DMS79 (cell line): ENCODE measurements at regions not wholly inside any gene's neighbourhood (a gene's known extent, or its start where the extent isn't known, plus 50 kb on each side); places are given as distances from the start of the nearest gene placed in this dataset.
"Not testable (repeated sequence)": the region's sequence is repeated elsewhere in the genome, so short reads cannot be mapped to it uniquely, and the experiment has no call there.

Experiments
- DNase-seq: peaks from one replicate; lab custom pipeline; 2025; lab: John Stamatoyannopoulos, UW

- no peak for DNase-seq
These were observed 76.3 kb downstream of the DRAM2 start for GRCh38 chr1:111063595-111063994.

GRCh38 chr1:111062624-111063023, 77.3 kb downstream of the DRAM2 start:
- no peak for DNase-seq

DNA sequence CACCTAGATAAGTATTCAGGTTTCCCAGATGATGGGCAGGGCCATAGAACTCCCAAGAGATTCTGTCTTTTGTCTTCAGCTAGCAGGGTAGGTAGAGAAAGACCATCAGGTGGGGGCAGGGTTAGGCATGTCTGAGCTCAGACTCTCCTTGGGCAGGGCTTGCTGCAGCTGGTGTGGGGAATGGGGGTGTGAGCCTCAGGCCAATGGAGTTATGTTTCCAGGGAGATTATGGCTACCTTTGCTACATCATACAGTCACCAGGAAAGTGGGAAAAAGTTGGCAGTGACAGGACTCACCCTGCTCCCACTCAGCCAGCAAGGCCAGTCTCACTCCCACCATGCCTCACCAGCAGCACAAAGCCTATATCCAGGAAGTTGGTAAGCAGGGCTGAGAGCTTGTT, 77.8 kb downstream of the DRAM2 start:
- no peak for DNase-seq

DNA sequence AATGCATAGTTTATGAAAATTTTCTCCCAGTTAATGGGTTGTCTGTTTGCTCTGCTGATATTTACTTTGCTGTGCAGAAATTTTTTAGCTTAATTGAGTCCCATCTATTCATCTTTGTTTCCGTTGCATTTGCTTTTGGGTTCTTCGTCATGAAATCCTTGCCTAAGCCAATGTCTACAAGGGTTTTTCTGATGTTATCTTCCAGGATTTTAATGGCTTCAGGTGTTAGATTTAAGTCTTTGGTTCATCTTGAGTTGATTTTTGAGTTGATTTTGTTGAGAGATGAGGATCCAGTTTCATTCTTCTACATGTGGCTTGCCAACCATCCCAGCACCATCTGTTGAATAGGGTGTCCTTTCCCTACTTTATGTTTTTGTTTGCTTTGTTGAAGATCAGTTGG, 85.2 kb downstream of the DRAM2 start:
- DNase-seq, result no peak

DNA sequence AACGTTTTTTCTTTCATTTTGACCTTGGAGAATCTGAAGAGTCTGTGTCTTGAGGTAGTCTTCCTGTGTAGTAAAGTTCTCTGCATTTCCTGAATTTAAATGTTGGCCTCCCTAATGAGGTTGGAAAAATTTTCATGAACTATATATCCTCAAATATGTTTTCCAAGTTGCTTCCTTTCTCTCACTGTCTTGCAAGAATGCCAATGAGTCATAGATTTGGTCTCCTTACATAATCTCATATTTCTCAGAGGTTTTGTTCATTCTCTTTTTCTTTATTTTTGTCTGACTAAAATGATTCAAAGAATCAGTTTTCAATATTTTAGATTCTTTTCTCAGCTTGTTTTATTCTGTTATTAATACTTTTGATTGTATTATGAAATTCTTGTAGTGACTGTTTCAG, 87.6 kb downstream of the DRAM2 start:
- no peak for DNase-seq

DNA sequence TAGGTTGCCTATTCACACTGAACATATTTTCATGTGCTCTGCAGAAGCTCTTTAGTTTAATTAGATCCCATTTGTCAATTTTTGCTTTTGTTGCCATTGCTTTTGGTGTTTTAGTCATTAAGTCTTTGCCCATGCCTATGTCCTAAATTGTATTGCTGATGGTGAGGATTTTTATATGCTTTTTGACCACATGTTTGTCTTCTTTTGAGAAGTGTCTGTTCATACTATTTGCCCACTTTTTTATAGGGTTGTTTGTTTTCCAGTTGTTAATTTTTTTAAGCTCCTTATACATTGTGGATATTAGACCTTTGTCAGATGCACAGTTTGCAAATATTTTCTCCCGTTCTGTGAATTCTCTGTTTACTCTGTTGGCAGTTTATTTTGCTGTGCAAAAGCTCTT, 84.5 kb upstream of the LRIF1 start:
- DNase-seq, result not testable (repeated sequence)

DNA sequence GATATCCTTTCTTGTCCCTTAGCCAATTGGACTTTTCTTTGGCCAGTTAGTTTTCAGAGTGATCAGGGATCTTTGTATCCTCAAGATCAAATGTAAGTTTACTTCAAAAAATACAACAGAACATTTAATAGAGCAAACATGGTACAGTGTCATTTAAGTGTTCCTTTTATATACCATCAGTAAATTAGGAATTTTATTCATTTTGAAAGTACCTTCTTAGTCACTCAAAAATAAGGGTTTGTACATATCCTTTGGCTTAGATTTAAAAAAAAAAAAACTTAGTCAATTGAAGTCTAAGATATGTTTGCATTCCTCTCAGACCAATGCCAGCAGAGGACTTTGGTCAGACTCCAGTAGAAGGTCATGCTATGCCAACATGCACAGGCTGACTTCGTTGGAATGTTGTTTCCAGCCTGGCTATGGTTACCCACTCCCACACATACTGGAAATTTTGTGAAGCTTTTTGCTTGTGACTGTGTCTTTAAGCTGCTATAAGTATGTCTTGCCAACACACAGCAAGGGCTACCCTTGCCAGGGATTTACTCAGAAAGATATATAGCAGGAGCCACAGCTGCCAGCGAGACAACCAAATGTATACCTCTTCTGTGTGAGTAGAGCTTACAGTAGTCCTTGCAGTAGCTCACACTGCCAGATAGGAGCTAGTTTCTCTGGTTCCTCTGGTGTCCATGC, 81.5 kb upstream of the LRIF1 start:
- DNase-seq, result no peak

- DNase-seq, result no peak
These were observed 68.7 kb upstream of the LRIF1 start for GRCh38 chr1:111032295-111032897.

DNA sequence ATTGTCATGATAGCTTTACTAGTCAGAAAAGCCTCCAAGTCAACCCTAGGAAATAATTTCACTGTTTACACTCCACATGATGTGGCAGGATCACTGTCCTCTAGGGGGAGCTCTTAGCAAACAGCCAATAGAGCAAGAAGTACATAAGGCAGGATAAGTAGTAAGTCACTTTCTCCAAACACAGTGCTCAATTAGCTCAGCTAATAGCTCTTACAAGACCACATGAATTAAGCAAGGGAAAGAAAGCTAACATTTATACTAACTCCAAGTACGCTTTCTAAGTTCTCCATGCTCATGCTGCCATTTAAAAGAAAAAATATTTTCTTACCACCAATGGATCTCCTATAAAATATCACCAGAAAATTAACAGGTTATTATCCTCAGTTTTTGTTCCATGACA, 66.9 kb upstream of the LRIF1 start:
- DNase-seq, result peak; percentile 7

DNA sequence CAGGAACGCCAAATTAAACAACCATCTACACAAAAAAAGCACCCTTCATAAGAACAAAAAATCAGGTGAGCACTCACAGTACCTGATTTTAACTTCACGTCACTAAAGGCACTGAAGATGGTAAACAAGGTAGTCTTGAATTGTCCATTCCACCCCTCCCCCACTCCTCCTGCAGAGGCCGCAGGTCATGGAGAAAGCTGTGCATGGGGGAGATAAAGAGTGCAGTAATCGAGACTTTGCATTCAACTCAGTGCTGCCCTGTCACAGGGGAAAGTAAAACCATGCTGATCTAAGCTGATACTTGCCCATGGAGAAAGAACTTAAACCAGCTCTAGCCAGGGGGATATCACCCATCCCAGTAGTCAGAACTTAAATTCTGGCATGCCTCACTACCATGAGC, 61.4 kb upstream of the LRIF1 start:
- no peak for DNase-seq

- no peak for DNase-seq
These were observed 51.5 kb upstream of the LRIF1 start for GRCh38 chr1:111015222-111015621.
